Gastrocnemius medialis (tissue), 4 donors: ENCODE measurements at regions not wholly inside any gene's neighbourhood (a gene's known extent, or its start where the extent isn't known, plus 50 kb on each side); places are given as distances from the start of the nearest gene placed in this dataset.

Source experiments
- ATAC-seq, 2 donors: fragments of 150-250 bp; one replicate each; pipeline ENCODE4 v1.9.1; 2016
- DNase-seq, 2 donors: peaks; one replicate each; pipeline ENCODE4 v3.0.0-alpha.2; 2019
- H3K27ac ChIP-seq, 4 donors: fragments of 200-600 bp; sonication (generic); 1 replicate in 1 of 4; 2 replicates in 3 of 4; pipeline ENCODE4 v1.5.1; 2016 to 2018; ENCODE audit warnings: mild to moderate bottlenecking in 2 of 4, moderate library complexity in 1 of 4
- H3K27me3 ChIP-seq, 3 donors: fragments of 200-600 bp; sonication (generic) in 2 of 3; 1 replicate in 1 of 3; 2 replicates in 2 of 3; pipeline versions ENCODE4 v1.5.1 to v1.6.0; 2016 to 2019; ENCODE audit warnings: mild to moderate bottlenecking in 1 of 3, moderate library complexity in 1 of 3
- H3K36me3 ChIP-seq, 2 donors: fragments of 200-600 bp; sonication (generic) in 1 of 2; one replicate each; pipeline ENCODE4 v1.5.1; 2017 to 2018
- H3K4me1 ChIP-seq, 2 donors: fragments of 200-600 bp; sonication (generic) in 1 of 2; one replicate each; pipeline ENCODE4 v1.5.1; 2016 to 2017; ENCODE audit warnings: mild to moderate bottlenecking in 2 of 2
- H3K4me3 ChIP-seq, 4 donors: fragments of 200-600 bp; sonication (generic) in 3 of 4; 1 replicate in 1 of 4; 2 replicates in 3 of 4; pipeline ENCODE4 v1.5.1; 2016 to 2019; ENCODE audit warnings: mild to moderate bottlenecking in 2 of 4
- H3K9me3 ChIP-seq, 3 donors: fragments of 200-600 bp; sonication (generic) in 2 of 3; 1 replicate in 1 of 3; 2 replicates in 2 of 3; pipeline ENCODE4 v1.5.1; 2016 to 2019
- CTCF ChIP-seq, 5 experiments: fragments of 450-650 bp in 3 of 5; fragments of 200-600 bp in 2 of 5; sonication (generic) in 2 of 5; IDR thresholded peaks in 4 of 5; conservative IDR thresholded peaks in 1 of 5; 1 replicate in 4 of 5; 2 replicates in 1 of 5; pipeline ENCODE4 v1.5.1; 2016 to 2019; ENCODE audit warnings: antibody characterized with exemption in 5 of 5, mild to moderate bottlenecking in 3 of 5, moderate library complexity in 3 of 5
- POLR2A ChIP-seq, 2 donors: fragments of 450-650 bp; IDR thresholded peaks; one replicate each; pipeline ENCODE4 v1.6.1; 2017; ENCODE audit warnings: antibody characterized with exemption in 2 of 2, mild to moderate bottlenecking in 2 of 2, moderate library complexity in 2 of 2
- in situ Hi-C, 4 donors: fragments of 200-750 bp; cut with MboI; loops; one replicate each; pipeline versions ENCODE4 v1.15.0 to v1.8.0; 2017; ENCODE audit warnings: low sequenced_read_pairs in 4 of 4
- intact Hi-C: fragments of 100-400 bp; cut with DNase I; formaldehyde crosslinking; loops from one replicate; pipeline ENCODE4 v1.15.1; 2023; ENCODE audit warnings: low total_unique reads

- TF ChIP-seq CTCF (IDR thresholded peaks at IDR 0.05 in 4 of 5, conservative IDR thresholded peaks at IDR 0.05 in 1 of 5), result no peak
- no peak for TF ChIP-seq POLR2A (IDR thresholded peaks at IDR 0.05)
- Histone ChIP-seq H3K27ac (no peak overlapping the region), H3K36me3 (no peaks in the 10 kb centered on the region), H3K4me3 (no peak overlapping the region), H3K9me3 (no peaks in the 10 kb centered on the region), H3K27me3 (no peaks in the 10 kb centered on the region), H3K4me1 (no peaks in the 10 kb centered on the region)
- in situ Hi-C loops (no loop called here), intact Hi-C loops (no loop called here)
- DNase-seq (no peak), ATAC-seq (no peak)
These were observed 231.5 kb upstream of the SGO1 start for GRCh38 chr3:20417388-20418108.

GRCh38 chr3:20406611-20407011 lies 220.6 kb upstream of the SGO1 start:
- ATAC-seq, result no peak

DNA sequence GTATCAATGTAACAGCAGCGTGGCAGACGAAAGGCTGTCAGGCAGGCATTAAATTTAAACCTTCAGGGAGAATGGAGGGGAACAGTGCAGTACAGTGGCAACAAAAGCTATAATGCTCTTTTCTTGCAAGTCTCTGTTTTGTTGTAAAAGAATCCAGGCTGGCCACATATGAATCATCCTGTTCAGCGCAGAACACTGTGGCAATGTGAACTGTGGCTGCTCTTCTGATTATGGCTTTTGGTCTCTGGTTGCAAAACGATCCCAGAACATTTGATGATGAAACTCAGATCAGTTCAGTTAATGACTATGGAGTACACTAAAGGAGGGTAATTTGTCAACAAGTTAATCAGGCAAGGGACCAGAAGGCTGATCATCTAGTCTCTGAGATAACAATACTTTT lies 219.7 kb upstream of the SGO1 start:
- Histone ChIP-seq H3K4me3 (no peak overlapping the region), H3K4me1 (no peaks in the 10 kb centered on the region), H3K27ac (no peak overlapping the region), H3K9me3 (no peaks in the 10 kb centered on the region), H3K36me3 (no peaks in the 10 kb centered on the region), H3K27me3 (no peaks in the 10 kb centered on the region)
- no peak for ATAC-seq
- no peak for DNase-seq
- TF ChIP-seq POLR2A (IDR thresholded peaks at IDR 0.05), result no peak
- TF ChIP-seq CTCF (IDR thresholded peaks at IDR 0.05 in 4 of 5, conservative IDR thresholded peaks at IDR 0.05 in 1 of 5), result no peak
- in situ Hi-C loops, result no loop called here
- intact Hi-C loops, result no loop called here

More at GRCh38 chr3:20406611-20407011, 220.6 kb upstream of the SGO1 start:
- Histone ChIP-seq H3K4me1 (no peaks in the 10 kb centered on the region), H3K9me3 (no peaks in the 10 kb centered on the region), H3K4me3 (no peak overlapping the region), H3K36me3 (no peaks in the 10 kb centered on the region), H3K27me3 (no peaks in the 10 kb centered on the region), H3K27ac (no peak overlapping the region)
- in situ Hi-C loops, result no loop called here
- intact Hi-C loops, result no loop called here
- no peak for DNase-seq
- no peak for TF ChIP-seq CTCF (IDR thresholded peaks at IDR 0.05 in 4 of 5, conservative IDR thresholded peaks at IDR 0.05 in 1 of 5)
- TF ChIP-seq POLR2A (IDR thresholded peaks at IDR 0.05), result no peak

DNA sequence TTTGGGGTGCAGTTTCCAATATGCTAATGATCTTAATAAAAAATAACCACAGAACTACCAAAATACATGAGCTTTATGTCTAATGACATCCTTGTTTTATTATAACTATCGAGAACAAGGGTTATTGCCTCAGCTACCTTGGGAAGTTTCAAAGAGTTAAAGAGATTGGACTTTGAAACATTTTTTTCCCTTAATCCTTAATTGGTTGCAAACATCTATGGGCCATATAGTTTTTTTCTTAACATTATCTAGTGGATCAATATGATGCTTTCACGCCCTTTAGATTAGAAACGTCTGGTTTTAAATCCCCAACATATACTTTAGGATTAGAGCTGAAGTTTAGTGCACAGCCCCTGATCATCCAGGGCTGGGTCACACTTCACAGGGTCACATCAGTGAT lies 219.2 kb upstream of the SGO1 start:
- DNase-seq (no peak), ATAC-seq (no peak)
- intact Hi-C loops, result no loop called here
- TF ChIP-seq POLR2A (IDR thresholded peaks at IDR 0.05) (no peak), CTCF (IDR thresholded peaks at IDR 0.05 in 4 of 5, conservative IDR thresholded peaks at IDR 0.05 in 1 of 5) (no peak)
- Histone ChIP-seq H3K27me3 (no peaks in the 10 kb centered on the region), H3K36me3 (no peaks in the 10 kb centered on the region), H3K4me3 (no peak overlapping the region), H3K9me3 (no peaks in the 10 kb centered on the region), H3K4me1 (no peaks in the 10 kb centered on the region), H3K27ac (no peak overlapping the region)
- in situ Hi-C loops, result no loop called here

DNA sequence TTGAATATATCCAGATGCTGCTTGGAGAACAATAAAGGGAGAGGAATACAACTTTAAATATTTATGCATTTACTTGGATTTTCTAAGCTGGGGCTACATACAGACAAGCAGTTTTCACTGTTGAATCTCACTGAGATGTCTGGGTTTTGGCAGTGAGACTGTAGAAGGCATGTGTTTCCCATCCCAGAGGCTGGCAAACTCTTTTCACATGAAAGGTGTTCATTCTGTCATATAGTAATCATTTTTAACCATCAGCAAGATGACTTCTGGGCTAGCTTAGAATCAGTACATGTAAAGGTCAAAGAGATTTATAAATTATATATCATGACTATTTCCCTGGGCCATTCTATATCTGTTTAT lies 218.7 kb upstream of the SGO1 start:
- no peaks in the 10 kb centered on the region for H3K4me1 ChIP-seq
- H3K4me3 ChIP-seq, result no peak overlapping the region
- in situ Hi-C loops (no loop called here), intact Hi-C loops (no loop called here)
- DNase-seq, result no peak
- TF ChIP-seq CTCF (IDR thresholded peaks at IDR 0.05 in 4 of 5, conservative IDR thresholded peaks at IDR 0.05 in 1 of 5) (no peak), POLR2A (IDR thresholded peaks at IDR 0.05) (no peak)
- no peaks in the 10 kb centered on the region for H3K27me3 ChIP-seq
- ATAC-seq, result no peak
- no peaks in the 10 kb centered on the region for H3K9me3 ChIP-seq
- no peak overlapping the region for H3K27ac ChIP-seq
- no peaks in the 10 kb centered on the region for H3K36me3 ChIP-seq
